ENCODE measurements at regions not wholly inside any gene's neighbourhood (a gene's known extent, or its start where the extent isn't known, plus 50 kb on each side); places are given as distances from the start of the nearest gene placed in this dataset.

DNA sequence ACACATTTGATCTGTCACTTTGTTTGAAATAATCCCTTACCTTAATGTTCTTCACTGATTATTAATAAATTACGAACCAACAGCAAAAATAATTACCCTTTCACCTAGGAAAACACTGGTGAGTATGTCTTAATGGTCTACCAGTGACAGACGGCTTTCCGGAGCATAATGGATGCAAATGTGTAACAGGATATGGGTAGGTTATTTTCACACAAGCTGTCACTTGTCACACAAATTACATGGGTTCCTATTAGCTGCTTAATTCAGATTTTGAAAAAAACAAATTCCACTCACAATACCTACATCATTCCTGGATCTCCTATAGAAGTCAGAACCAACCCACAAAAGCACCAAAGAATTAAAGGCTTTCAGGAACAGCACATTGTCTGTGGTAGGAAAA, 127.9 kb downstream of the WT1 start:
- TF ChIP-seq, protein P1, sequence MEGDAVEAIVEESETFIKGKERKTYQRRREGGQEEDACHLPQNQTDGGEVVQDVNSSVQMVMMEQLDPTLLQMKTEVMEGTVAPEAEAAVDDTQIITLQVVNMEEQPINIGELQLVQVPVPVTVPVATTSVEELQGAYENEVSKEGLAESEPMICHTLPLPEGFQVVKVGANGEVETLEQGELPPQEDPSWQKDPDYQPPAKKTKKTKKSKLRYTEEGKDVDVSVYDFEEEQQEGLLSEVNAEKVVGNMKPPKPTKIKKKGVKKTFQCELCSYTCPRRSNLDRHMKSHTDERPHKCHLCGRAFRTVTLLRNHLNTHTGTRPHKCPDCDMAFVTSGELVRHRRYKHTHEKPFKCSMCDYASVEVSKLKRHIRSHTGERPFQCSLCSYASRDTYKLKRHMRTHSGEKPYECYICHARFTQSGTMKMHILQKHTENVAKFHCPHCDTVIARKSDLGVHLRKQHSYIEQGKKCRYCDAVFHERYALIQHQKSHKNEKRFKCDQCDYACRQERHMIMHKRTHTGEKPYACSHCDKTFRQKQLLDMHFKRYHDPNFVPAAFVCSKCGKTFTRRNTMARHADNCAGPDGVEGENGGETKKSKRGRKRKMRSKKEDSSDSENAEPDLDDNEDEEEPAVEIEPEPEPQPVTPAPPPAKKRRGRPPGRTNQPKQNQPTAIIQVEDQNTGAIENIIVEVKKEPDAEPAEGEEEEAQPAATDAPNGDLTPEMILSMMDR (IDR thresholded peaks at IDR 0.05; ENCODE audit: low read depth, low read length) = no peak
- no peak overlapping the region for H3K4me3 ChIP-seq (ENCODE audit: low read depth, low read length)

DNA sequence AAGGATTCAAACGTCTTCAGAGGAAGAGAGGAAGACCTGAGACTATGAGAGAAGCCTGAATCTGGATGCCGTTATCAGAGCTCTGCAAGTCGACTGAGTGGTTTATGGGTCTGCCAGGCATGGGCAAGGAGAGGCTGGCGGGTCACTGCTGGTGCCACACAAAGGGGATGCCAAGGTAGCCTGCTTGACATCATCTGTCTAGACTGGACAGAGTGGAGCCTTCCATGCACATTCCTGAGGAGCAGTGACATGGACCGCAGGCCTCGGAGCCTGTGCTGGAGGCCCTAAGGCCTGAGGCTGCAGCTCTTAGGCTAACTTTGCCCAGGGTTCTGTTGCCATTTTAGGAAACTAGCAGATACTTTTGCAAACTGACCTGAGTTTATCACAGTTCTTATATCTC, 127.4 kb downstream of the WT1 start:
- H3K4me3 ChIP-seq (ENCODE audit: low read depth, low read length) = no peak overlapping the region

DNA sequence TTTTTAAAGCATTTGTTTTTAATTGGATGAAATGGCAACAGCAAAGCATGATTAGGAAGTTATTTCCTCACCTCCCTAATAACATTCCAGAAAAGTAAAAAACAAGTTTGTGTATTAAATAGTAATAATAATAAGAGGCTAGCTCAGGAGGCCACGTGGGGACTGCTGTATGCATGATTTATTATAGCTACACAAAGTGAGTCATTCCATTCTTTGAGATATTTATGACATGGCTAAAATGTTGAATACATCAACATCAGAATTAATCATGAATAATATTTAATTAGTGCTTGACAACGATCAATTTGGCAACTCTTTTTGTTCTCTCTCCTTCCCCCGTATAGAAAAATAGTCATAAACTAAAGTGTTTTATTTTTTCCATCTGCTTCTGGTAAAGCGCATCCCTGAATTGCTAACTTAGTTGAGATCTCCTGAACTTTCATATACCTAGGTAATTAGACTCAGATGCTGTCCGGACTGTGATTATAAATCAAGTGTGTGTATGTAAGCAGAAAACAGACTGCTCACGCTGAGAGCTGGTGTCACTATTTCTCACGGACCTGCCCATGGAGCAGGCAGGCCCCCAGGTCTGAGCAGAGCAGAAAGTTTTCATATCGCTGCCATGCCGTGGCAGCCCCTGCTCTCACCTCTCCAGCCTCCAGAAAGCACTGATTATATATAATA, 125.7 kb downstream of the WT1 start:
- H3K4me3 ChIP-seq (ENCODE audit: low read depth, low read length) = no peak overlapping the region
- TF ChIP-seq, protein P1 (IDR thresholded peaks at IDR 0.05; ENCODE audit: low read depth, low read length) = no peak

More for the DNA sequence above, 127.4 kb downstream of the WT1 start:
- TF ChIP-seq, protein P1 (IDR thresholded peaks at IDR 0.05; ENCODE audit: low read depth, low read length) = no peak

DNA sequence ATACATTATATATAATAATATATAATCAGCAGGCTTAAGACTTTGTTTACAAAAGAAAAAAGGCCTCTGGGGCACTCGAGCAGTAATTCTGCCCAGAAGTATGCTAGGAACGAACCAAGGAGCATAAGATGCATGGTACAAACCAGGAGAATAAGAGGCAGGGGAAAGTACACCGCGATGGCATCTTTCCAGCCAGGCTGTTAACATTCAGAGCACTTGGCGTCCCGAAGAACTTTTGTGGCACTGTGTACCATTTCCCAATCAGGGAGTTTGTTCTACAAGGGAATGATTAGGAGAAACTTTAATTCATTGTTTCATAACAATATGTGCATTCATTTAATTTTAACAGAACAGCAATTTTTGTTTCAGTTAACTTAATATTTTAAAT, 125.1 kb downstream of the WT1 start:
- TF ChIP-seq, protein P1 (IDR thresholded peaks at IDR 0.05; ENCODE audit: low read depth, low read length) = no peak
- no peak overlapping the region for H3K4me3 ChIP-seq (ENCODE audit: low read depth, low read length)

DNA sequence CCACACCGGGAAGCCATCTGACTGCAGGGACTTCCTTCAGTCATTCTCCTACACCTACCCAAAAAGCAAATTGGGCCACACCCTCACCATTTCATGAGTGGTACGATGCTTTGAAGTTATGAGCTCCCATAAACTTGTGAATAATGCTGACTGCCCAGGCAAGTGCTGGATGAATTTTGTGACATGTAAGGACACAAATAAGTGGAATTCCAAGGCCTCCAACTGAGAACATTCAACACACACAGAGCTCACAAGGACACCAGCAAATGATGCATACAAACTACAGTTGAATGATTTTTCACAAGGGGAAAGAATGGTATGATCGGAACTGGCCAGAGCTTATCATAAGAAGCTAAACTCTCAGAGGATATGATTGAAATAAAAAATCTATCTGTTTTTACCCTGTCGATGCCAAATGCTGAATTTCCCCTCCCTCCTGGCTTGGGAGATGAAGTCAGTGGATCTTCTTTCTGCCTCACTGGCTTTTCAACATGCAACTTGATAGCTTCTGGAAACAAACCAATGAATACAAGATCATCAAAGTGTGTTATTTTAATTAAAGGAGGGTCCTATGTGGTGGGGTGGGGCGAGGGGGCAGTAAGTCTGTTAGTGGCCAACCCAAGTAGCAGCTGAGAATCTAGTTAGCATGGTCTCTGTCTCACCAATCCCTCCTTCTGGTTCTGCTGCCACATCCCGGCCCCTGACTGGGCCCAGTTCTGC, 123.8 kb downstream of the WT1 start:
- H3K4me3 ChIP-seq (ENCODE audit: low read depth, low read length) = no peak overlapping the region
- TF ChIP-seq, protein P1 (IDR thresholded peaks at IDR 0.05; ENCODE audit: low read depth, low read length) = no peak

DNA sequence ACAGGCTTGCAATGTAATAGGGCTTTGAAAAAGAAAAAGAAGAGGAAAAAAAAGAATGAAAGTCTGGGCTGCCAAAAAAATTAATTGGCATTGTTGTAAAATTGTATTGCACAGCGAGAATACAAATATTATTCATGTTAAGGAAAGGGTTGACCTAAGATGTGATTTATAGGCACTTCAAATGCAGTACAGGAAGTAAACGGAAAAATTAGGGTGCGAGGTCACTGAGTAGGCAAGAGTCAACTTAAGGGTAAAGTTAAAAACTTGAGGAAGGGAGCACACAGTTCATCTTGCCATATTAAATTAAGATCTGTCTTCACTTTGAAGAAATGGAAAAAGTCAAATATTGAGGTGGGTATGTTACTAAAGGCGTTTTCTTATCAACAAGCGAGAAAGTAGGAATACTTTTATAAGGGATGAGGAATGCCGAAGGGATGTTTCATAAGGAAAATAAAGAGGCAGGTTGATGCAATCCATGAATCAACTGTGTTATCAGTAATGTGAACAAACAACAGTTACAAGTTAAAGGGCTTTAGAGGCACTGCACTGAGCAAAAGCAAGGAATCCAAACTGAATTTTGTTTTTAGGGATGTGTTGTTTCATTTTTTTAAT, 123.0 kb downstream of the WT1 start:
- TF ChIP-seq, protein P1 (IDR thresholded peaks at IDR 0.05; ENCODE audit: low read depth, low read length) = no peak

DNA sequence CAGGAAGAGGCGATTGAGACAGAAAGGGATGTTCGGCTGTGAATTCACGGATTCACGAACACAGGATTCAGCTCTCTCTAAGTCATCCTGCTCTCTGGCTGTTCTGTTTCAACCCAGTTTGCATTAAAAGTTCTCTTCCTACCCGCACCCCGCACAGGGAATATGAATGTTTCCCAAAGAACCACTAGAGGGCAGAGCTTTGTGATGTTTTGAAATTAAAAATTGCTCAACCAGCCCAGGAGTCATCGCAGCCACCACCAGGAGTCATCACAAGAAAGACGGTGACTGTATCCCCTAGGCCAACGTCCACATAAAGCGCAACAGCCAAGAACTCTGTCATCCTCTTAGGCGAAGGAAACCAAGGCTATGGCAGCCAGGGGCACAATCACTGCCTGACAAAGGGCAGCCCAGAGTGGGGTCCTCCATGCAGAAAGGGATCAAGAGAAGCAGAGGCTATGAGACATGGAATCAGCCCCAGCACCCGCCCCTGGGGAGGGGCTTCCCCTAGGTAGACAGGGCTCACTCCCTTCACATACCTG, 122.4 kb downstream of the WT1 start:
- TF ChIP-seq, protein P1 (IDR thresholded peaks at IDR 0.05; ENCODE audit: low read depth, low read length) = peak; percentile 53
- H3K4me3 ChIP-seq (ENCODE audit: low read depth, low read length) = no peak overlapping the region

More for the DNA sequence above, 123.0 kb downstream of the WT1 start:
- H3K4me3 ChIP-seq (ENCODE audit: low read depth, low read length) = no peak overlapping the region
